Endothelial cell of umbilical vein (primary cell): ENCODE measurements at regions not wholly inside any gene's neighbourhood (a gene's known extent, or its start where the extent isn't known, plus 50 kb on each side); places are given as distances from the start of the nearest gene placed in this dataset.

ENCODE experiments used
- BruUV-seq: library from RNA; stranded (reverse); fragments of 400-500 nt; replicated peaks from 2 replicates; lab custom pipeline; 2021; lab: Mats Ljungman, UMichigan
- CTCF ChIA-PET: fragments of 300-600, 350-600 bp; sonication (Branson Sonifier 250); formaldehyde crosslinking; loops from one replicate; lab custom pipeline; 2021; ENCODE audit warnings: antibody characterized with exemption, inconsistent platforms; lab: Charles Lee
- POLR2A ChIA-PET: fragments of 300-600, 350-600 bp; sonication (Branson Sonifier 250); formaldehyde crosslinking; loops from one replicate; lab custom pipeline; 2021; ENCODE audit warnings: antibody characterized with exemption, inconsistent platforms; lab: Charles Lee
- DNase-seq: peaks from one replicate; pipeline ENCODE4 v3.0.0-alpha.2; 2011; ENCODE audit warnings: low read depth, low spot score
- FAIRE-seq: peaks from 2 replicates; lab custom pipeline; 2011; peaks lifted over from hg19 to GRCh38; lab: Jason Lieb, UNC
- H2AFZ ChIP-seq: 2 replicates; pipeline ENCODE4 v1.6.0; 2012; ENCODE audit warnings: low read depth, low read length, control low read depth, inconsistent platforms
- H3K27ac ChIP-seq: 2 replicates; pipeline ENCODE4 v1.5.1; 2011; ENCODE audit warnings: low read depth, mild to moderate bottlenecking, control low read depth, low read length, moderate library complexity; ENCODE audit not compliant: insufficient read depth
- H3K27me3 ChIP-seq, 2 experiments: 2 replicates each; pipeline versions ENCODE4 v1.6.0 to v1.6.1; 2011; ENCODE audit warnings: low read length in 2 of 2, mixed read lengths in 1 of 2; ENCODE audit not compliant: control insufficient read depth in 2 of 2, insufficient read depth in 2 of 2
- H3K36me3 ChIP-seq, 2 experiments: 2 replicates in 1 of 2; 3 replicates in 1 of 2; pipeline ENCODE4 v1.5.1; 2011; ENCODE audit warnings: low read length in 2 of 2, mild to moderate bottlenecking in 1 of 2, moderate library complexity in 1 of 2; ENCODE audit not compliant: control insufficient read depth in 2 of 2, insufficient read depth in 2 of 2; ENCODE audit errors: extremely low read depth in 1 of 2
- H3K4me1 ChIP-seq: 3 replicates; pipeline ENCODE4 v1.5.1; 2011; ENCODE audit warnings: mild to moderate bottlenecking, low read length; ENCODE audit not compliant: control insufficient read depth, insufficient read depth; ENCODE audit errors: extremely low read depth
- H3K4me2 ChIP-seq: 2 replicates; pipeline ENCODE4 v1.6.1; 2011; ENCODE audit warnings: low read length, control low read depth, mixed read lengths; ENCODE audit not compliant: insufficient read depth
- H3K4me3 ChIP-seq, 3 experiments: fragments of 200-600 bp in 1 of 3; sonication (generic), shearing (Covaris generic) in 1 of 3; replicated peaks in 1 of 3; 2 replicates each; pipeline ENCODE4 v1.5.1; 2011 to 2016; ENCODE audit warnings: control low read depth in 3 of 3, low read length in 3 of 3, mild to moderate bottlenecking in 2 of 3, inconsistent platforms in 1 of 3, low read depth in 1 of 3, moderate library complexity in 1 of 3; ENCODE audit not compliant: insufficient read depth in 1 of 3
- H3K79me2 ChIP-seq: 2 replicates; pipeline ENCODE4 v1.6.0; 2012; ENCODE audit warnings: low read length, inconsistent platforms; ENCODE audit not compliant: control insufficient read depth, insufficient read depth
- H3K9ac ChIP-seq: replicated peaks from 2 replicates; pipeline ENCODE3; 2011; ENCODE audit warnings: low read length, control low read depth; ENCODE audit not compliant: insufficient read depth; ENCODE audit errors: extremely low read depth
- H3K9me1 ChIP-seq: replicated peaks from 3 replicates; pipeline ENCODE4 v1.6.0; 2011; ENCODE audit warnings: mild to moderate bottlenecking, low read length; ENCODE audit not compliant: control insufficient read depth, insufficient read depth; ENCODE audit errors: extremely low read depth
- H3K9me3 ChIP-seq: replicated peaks from 2 replicates; pipeline ENCODE4 v1.5.1; 2012; ENCODE audit warnings: low read length, inconsistent platforms; ENCODE audit not compliant: control insufficient read depth, insufficient read depth
- H4K20me1 ChIP-seq: replicated peaks from 2 replicates; pipeline ENCODE3; 2011; ENCODE audit warnings: mild to moderate bottlenecking, low read length; ENCODE audit not compliant: control insufficient read depth, insufficient read depth; ENCODE audit errors: extremely low read depth
- CTCF ChIP-seq, 2 donors: IDR thresholded peaks; 1 replicate in 1 of 2; 2 replicates in 1 of 2; pipeline ENCODE4 v1.5.1; 2011; ENCODE audit warnings: low read length in 2 of 2, mild to moderate bottlenecking in 2 of 2, moderate library complexity in 2 of 2, control low read depth in 1 of 2, inconsistent platforms in 1 of 2, low read depth in 1 of 2; ENCODE audit not compliant: insufficient read depth in 1 of 2; ENCODE audit errors: extremely low read depth in 1 of 2
- EZH2 ChIP-seq: IDR thresholded peaks from 2 replicates; pipeline ENCODE4 v1.6.1; 2012; ENCODE audit warnings: borderline replicate concordance, low read depth, mild to moderate bottlenecking, moderate library complexity, low read length, inconsistent platforms; ENCODE audit not compliant: severe bottlenecking
- FOS ChIP-seq: IDR thresholded peaks from 2 replicates; pipeline ENCODE4 v1.6.1; 2011; ENCODE audit warnings: mild to moderate bottlenecking, low read length, moderate library complexity, borderline replicate concordance; ENCODE audit not compliant: insufficient read depth
- GATA2 ChIP-seq: IDR thresholded peaks from 2 replicates; pipeline ENCODE4 v1.7.0; 2011; ENCODE audit warnings: low read depth, mild to moderate bottlenecking, moderate library complexity, mixed read lengths, low read length; ENCODE audit not compliant: insufficient read length, insufficient read depth
- JUN ChIP-seq: IDR thresholded peaks from 2 replicates; pipeline ENCODE4 v1.6.1; 2011; ENCODE audit warnings: borderline replicate concordance, low read depth; ENCODE audit not compliant: insufficient read length, insufficient read depth
- MYC ChIP-seq: IDR thresholded peaks from one replicate; pipeline ENCODE4 v1.6.1; 2011; ENCODE audit warnings: mild to moderate bottlenecking, low read depth, low read length
- POLR2A ChIP-seq: IDR thresholded peaks from 2 replicates; pipeline ENCODE4 v1.6.1; 2012; ENCODE audit warnings: low read depth, mild to moderate bottlenecking, control low read depth, low read length
- POLR2AphosphoS5 ChIP-seq: IDR thresholded peaks from 2 replicates; pipeline ENCODE4 v1.6.1; 2012; ENCODE audit warnings: low read depth, mild to moderate bottlenecking, control low read depth, low read length, moderate library complexity; ENCODE audit not compliant: insufficient read depth
- dilution Hi-C: fragments of 300-500 bp; cut with MboI; formaldehyde crosslinking; loops from one replicate; pipeline ENCODE4 v1.15.0; 2019; ENCODE audit warnings: low sequenced_read_pairs; ENCODE audit not compliant: extremely low pct_ligation_motif_present
- intact Hi-C: fragments of 100-400 bp; cut with micrococcal nuclease; formaldehyde crosslinking; loops from one replicate; pipeline ENCODE4 v1.10.0; 2022
- TF ChIP-seq, protein P1 (sequence below): IDR thresholded peaks from 2 replicates; pipeline ENCODE4 v1.6.1; 2011; ENCODE audit not compliant: insufficient read depth, insufficient read length

- no peaks in the 10 kb centered on the region for H3K27me3 ChIP-seq
These were observed 79.5 kb upstream of the SOX11 start for GRCh38 chr2:5612666-5613065.

More at GRCh38 chr2:5612666-5613065, 79.5 kb upstream of the SOX11 start:
- H3K4me3 ChIP-seq, result no peak overlapping the region
- ChIA-PET CTCF (no interaction called here), POLR2A (no interaction called here)
- intact Hi-C loops, result no loop called here
- no peaks in the 10 kb centered on the region for H3K79me2 ChIP-seq
- no peaks in the 10 kb centered on the region for H3K4me1 ChIP-seq
- TF ChIP-seq FOS (no peak), POLR2AphosphoS5 (no peak), JUN (no peak), GATA2 (no peak), POLR2A (no peak), EZH2 (no peak), MYC (no peak), CTCF (IDR thresholded peaks at IDR 0.05; ENCODE audit: extremely low read depth in 1 of 2, insufficient read depth in 1 of 2, low read depth in 1 of 2, low read length in 2 of 2) (no peak)
- TF ChIP-seq, protein P1, sequence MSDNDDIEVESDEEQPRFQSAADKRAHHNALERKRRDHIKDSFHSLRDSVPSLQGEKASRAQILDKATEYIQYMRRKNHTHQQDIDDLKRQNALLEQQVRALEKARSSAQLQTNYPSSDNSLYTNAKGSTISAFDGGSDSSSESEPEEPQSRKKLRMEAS, result no peak
- peaks cover 9% of the 10 kb centered on the region for H3K9me3 ChIP-seq
- no peak for FAIRE-seq
- H3K4me2 ChIP-seq, result no peak overlapping the region
- no peaks in the 10 kb centered on the region for H3K9me1 ChIP-seq
- H3K9ac ChIP-seq, result no peak overlapping the region
- no peaks in the 10 kb centered on the region for H3K36me3 ChIP-seq
- BruUV-seq, result no TSS peak
- no peaks in the 10 kb centered on the region for H4K20me1 ChIP-seq
- no peak overlapping the region for H3K27ac ChIP-seq
- dilution Hi-C loops, result no loop called here
- no peak for DNase-seq
- H2AFZ ChIP-seq, result no peak overlapping the region
